ENCODE measurements at regions not wholly inside any gene's neighbourhood (a gene's known extent, or its start where the extent isn't known, plus 50 kb on each side); places are given as distances from the start of the nearest gene placed in this dataset.

DNA sequence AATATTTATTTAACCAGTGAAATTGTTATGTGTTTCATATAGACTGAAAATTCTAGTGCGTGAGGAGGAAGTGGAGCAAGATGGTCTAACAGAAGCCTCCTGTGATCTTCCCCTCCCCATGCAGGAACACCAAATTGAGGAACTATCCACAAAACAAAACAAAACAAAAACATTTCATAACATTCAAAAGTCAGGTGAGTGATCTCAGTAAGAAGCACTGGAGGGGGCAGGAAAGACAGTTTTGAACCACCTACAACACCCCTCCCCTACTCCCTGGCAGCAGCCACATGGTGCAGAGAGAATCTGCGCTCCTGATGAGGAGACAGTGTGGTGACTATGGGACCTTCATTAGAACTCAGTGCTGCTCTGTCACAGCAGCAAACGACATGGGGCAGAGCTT lies 221.9 kb upstream of the SEMA3C start:
- peaks cover 15% of the 10 kb centered on the region for H3K4me1 Mint-ChIP-seq (ENCODE audit: low read depth)
- H3K36me3 Mint-ChIP-seq (ENCODE audit: low read depth), result no peaks in the 10 kb centered on the region
- H3K27me3 Mint-ChIP-seq (ENCODE audit: insufficient read depth), result no peaks in the 10 kb centered on the region; the same call in 1 of the 2 replicates
- DNase-seq, result no peak
- TF ChIP-seq, protein P1, sequence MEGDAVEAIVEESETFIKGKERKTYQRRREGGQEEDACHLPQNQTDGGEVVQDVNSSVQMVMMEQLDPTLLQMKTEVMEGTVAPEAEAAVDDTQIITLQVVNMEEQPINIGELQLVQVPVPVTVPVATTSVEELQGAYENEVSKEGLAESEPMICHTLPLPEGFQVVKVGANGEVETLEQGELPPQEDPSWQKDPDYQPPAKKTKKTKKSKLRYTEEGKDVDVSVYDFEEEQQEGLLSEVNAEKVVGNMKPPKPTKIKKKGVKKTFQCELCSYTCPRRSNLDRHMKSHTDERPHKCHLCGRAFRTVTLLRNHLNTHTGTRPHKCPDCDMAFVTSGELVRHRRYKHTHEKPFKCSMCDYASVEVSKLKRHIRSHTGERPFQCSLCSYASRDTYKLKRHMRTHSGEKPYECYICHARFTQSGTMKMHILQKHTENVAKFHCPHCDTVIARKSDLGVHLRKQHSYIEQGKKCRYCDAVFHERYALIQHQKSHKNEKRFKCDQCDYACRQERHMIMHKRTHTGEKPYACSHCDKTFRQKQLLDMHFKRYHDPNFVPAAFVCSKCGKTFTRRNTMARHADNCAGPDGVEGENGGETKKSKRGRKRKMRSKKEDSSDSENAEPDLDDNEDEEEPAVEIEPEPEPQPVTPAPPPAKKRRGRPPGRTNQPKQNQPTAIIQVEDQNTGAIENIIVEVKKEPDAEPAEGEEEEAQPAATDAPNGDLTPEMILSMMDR (IDR thresholded peaks at IDR 0.05), result no peak
- H3K4me3 Mint-ChIP-seq, result no peak overlapping the region
- H3K27ac Mint-ChIP-seq, result no peak overlapping the region
- H3K9me3 Mint-ChIP-seq, result no peaks in the 10 kb centered on the region

DNA sequence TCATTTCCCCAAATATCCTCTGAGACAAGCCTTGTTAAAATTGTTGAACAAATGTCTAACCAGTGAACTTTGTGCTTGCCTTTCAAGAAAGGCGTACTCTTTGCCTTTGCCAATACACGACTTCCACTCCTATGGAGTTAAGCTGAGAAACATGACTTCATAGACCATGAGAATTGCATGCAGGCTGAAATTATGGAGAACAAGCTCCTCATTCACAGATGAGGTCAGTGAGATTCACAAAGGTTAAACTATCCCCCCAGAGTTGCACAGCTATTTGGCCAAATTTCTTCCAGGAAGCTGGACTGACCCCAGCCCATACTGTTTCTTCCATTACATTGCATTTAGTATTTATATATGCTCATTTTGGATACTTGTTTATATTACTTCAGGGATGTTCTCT lies 221.4 kb upstream of the SEMA3C start:
- DNase-seq, result no peak
- Mint-ChIP-seq H3K27ac (no peak overlapping the region), H3K4me3 (no peak overlapping the region), H3K9me3 (no peaks in the 10 kb centered on the region), H3K4me1 (ENCODE audit: low read depth) (peaks cover 15% of the 10 kb centered on the region), H3K36me3 (ENCODE audit: low read depth) (no peaks in the 10 kb centered on the region), H3K27me3 (ENCODE audit: insufficient read depth) (no peaks in the 10 kb centered on the region; the same call in 1 of the 2 replicates)
- TF ChIP-seq, protein P1 (IDR thresholded peaks at IDR 0.05), result no peak

DNA sequence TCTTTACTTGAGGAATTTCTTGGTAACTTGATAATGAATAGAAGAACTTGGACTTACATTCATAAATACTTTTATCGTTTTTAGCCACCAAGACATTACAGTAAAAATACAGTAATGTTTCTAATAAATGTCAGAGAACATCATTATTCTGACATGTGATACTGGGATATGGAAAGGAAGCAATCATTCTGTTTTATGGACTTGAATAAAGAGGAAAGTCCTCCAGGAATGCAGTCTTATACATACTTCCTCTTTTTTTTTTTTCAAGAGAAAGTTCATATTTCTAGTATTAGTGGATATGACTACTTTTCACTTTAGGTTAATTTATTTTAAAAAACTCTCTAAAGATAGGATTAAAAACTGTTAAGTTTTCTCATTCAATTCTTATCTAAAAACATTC lies 220.0 kb upstream of the SEMA3C start:
- no peak overlapping the region for H3K4me3 Mint-ChIP-seq

DNA sequence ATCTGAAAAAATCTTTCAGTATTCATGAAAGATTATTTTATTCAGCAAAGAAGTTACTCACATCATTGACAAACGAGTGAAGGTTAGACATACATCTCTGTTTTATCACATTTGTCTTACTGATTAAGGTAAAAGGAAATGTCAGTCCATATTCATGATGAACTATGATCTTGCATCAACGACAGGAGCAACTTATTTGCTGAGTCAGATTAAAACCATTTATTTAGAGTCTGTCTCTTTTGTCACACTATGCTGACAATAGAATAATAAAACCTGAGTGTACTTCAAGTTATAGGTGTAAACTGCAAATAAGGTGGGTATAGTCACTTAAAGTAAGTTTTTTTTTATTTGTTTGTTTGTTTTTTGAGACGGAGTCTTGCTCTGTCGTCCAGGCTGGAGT lies 216.5 kb upstream of the SEMA3C start:
- Mint-ChIP-seq H3K27me3 (ENCODE audit: insufficient read depth) (no peaks in the 10 kb centered on the region), H3K36me3 (ENCODE audit: low read depth) (no peaks in the 10 kb centered on the region), H3K27ac (no peak overlapping the region), H3K9me3 (no peaks in the 10 kb centered on the region), H3K4me3 (no peak overlapping the region), H3K4me1 (ENCODE audit: low read depth) (peaks cover 15% of the 10 kb centered on the region)
- DNase-seq, result no peak
- TF ChIP-seq, protein P1 (IDR thresholded peaks at IDR 0.05), result no peak

More for the DNA sequence above, 220.0 kb upstream of the SEMA3C start:
- H3K27ac Mint-ChIP-seq, result no peak overlapping the region
- H3K27me3 Mint-ChIP-seq (ENCODE audit: insufficient read depth), result no peaks in the 10 kb centered on the region; the same call in 1 of the 2 replicates
- TF ChIP-seq, protein P1 (IDR thresholded peaks at IDR 0.05), result no peak
- DNase-seq, result no peak
- H3K36me3 Mint-ChIP-seq (ENCODE audit: low read depth), result no peaks in the 10 kb centered on the region
- H3K9me3 Mint-ChIP-seq, result no peaks in the 10 kb centered on the region
- H3K4me1 Mint-ChIP-seq (ENCODE audit: low read depth), result peaks cover 15% of the 10 kb centered on the region

DNA sequence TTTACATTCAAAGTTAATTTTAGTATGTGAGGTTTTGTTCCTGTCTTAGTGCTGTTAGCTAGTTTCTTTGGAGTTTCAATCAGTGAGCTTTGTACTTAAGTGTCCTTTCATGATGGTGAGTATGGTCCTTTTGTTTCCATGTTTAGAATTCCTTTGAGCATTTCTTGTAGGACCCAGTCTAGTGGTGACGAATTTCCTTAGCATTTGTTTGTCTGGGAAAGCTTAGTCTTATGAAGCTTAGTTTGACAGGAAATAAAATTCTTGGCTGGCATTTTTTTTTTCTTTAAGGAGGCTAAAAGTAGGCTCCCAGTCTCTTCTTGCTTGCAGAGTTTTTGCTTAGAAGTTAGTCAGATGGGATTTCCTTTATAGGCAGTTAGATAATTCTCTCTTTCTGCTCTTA lies 209.2 kb upstream of the SEMA3C start:
- no peak overlapping the region for H3K27ac Mint-ChIP-seq
- TF ChIP-seq, protein P1 (IDR thresholded peaks at IDR 0.05), result no peak
- DNase-seq, result no peak
- H3K27me3 Mint-ChIP-seq (ENCODE audit: insufficient read depth), result no peaks in the 10 kb centered on the region
- H3K36me3 Mint-ChIP-seq (ENCODE audit: low read depth), result peaks cover 18% of the 10 kb centered on the region
- peaks cover 15% of the 10 kb centered on the region for H3K9me3 Mint-ChIP-seq
- no peak overlapping the region for H3K4me3 Mint-ChIP-seq
- peaks cover 14% of the 10 kb centered on the region for H3K4me1 Mint-ChIP-seq (ENCODE audit: low read depth)

DNA sequence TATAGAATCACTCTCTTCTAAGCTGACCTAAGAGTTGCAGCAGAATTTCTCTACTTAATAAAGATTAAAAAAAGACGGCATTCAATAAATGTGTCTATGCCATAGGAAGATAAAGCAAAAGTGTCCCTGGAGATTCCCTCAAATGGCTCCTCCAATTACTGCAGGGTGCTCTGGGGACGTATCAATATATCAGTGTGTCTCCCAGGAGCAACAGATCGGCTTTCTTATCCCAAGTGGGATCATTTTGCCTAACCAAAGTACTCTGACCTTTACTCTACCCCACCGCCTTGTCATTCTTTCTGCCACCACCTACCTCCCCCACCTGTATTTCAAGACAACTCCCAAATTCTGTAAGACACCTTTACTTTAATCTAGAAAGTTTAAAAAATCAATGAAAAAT lies 202.0 kb upstream of the SEMA3C start:
- Mint-ChIP-seq H3K4me1 (ENCODE audit: low read depth) (peaks cover 9% of the 10 kb centered on the region), H3K27me3 (ENCODE audit: insufficient read depth) (no peaks in the 10 kb centered on the region), H3K27ac (no peak overlapping the region), H3K4me3 (no peak overlapping the region), H3K9me3 (no peaks in the 10 kb centered on the region), H3K36me3 (ENCODE audit: low read depth) (0 out of 2 replicates have a peak, but pooled peaks cover 5% of the 10 kb centered on the region)
- TF ChIP-seq, protein P1 (IDR thresholded peaks at IDR 0.05), result no peak
- no peak for DNase-seq
